HUES48 (cell line): ENCODE measurements at regions not wholly inside any gene's neighbourhood (a gene's known extent, or its start where the extent isn't known, plus 50 kb on each side); places are given as distances from the start of the nearest gene placed in this dataset.

ENCODE experiments used
- H3K27ac ChIP-seq: one replicate; pipeline ENCODE4 v1.7.0; 2013; ENCODE audit warnings: low read depth, low read length, inconsistent platforms
- H3K27me3 ChIP-seq: 2 replicates; pipeline ENCODE4 v1.6.1; 2013; ENCODE audit warnings: mild to moderate bottlenecking, low read length; ENCODE audit not compliant: control insufficient read depth, insufficient read depth
- H3K36me3 ChIP-seq: 2 replicates; pipeline ENCODE4 v1.6.1; 2013; ENCODE audit warnings: low read length; ENCODE audit not compliant: control insufficient read depth, insufficient read depth
- H3K4me1 ChIP-seq: 2 replicates; pipeline ENCODE4 v1.6.1; 2013; ENCODE audit warnings: mild to moderate bottlenecking, low read length; ENCODE audit not compliant: control insufficient read depth, insufficient read depth
- H3K4me3 ChIP-seq: 2 replicates; pipeline ENCODE4 v1.5.1; 2013; ENCODE audit warnings: mild to moderate bottlenecking, low read depth, low read length
- H3K9ac ChIP-seq: 2 replicates; pipeline ENCODE4 v1.6.1; 2013; ENCODE audit warnings: mild to moderate bottlenecking, low read depth, low read length, moderate library complexity
- H3K9me3 ChIP-seq: 2 replicates; pipeline ENCODE4 v1.6.1; 2013; ENCODE audit warnings: low read length; ENCODE audit not compliant: control insufficient read depth, insufficient read depth

GRCh38 chr15:96553931-96554330, 223.4 kb downstream of the NR2F2 start:
- no peaks in the 10 kb centered on the region for H3K4me1 ChIP-seq
- no peak overlapping the region for H3K9ac ChIP-seq
- H3K27ac ChIP-seq = no peak overlapping the region
- no peaks in the 10 kb centered on the region for H3K27me3 ChIP-seq
- no peak overlapping the region for H3K4me3 ChIP-seq
- H3K36me3 ChIP-seq = no peaks in the 10 kb centered on the region
- H3K9me3 ChIP-seq = no peaks in the 10 kb centered on the region

- Histone ChIP-seq H3K4me1 (no peaks in the 10 kb centered on the region), H3K9ac (no peak overlapping the region), H3K4me3 (no peak overlapping the region), H3K9me3 (no peaks in the 10 kb centered on the region), H3K27me3 (no peaks in the 10 kb centered on the region), H3K27ac (no peak overlapping the region), H3K36me3 (no peaks in the 10 kb centered on the region)
These were observed 224.0 kb downstream of the NR2F2 start for GRCh38 chr15:96554541-96554940.

GRCh38 chr15:96559087-96559486, 228.6 kb downstream of the NR2F2 start:
- H3K4me3 ChIP-seq = no peak overlapping the region
- H3K36me3 ChIP-seq = no peaks in the 10 kb centered on the region
- no peak overlapping the region for H3K9ac ChIP-seq
- H3K27ac ChIP-seq = no peak overlapping the region
- H3K27me3 ChIP-seq = no peaks in the 10 kb centered on the region
- H3K4me1 ChIP-seq = no peaks in the 10 kb centered on the region
- H3K9me3 ChIP-seq = no peaks in the 10 kb centered on the region

- H3K9ac ChIP-seq = no peak overlapping the region
- H3K27me3 ChIP-seq = no peaks in the 10 kb centered on the region
- H3K9me3 ChIP-seq = no peaks in the 10 kb centered on the region
- no peak overlapping the region for H3K4me3 ChIP-seq
- no peaks in the 10 kb centered on the region for H3K4me1 ChIP-seq
- H3K36me3 ChIP-seq = no peaks in the 10 kb centered on the region
- H3K27ac ChIP-seq = no peak overlapping the region
These were observed 229.1 kb downstream of the NR2F2 start for GRCh38 chr15:96559631-96560030.

- Histone ChIP-seq H3K4me1 (no peaks in the 10 kb centered on the region), H3K27ac (no peak overlapping the region), H3K9ac (no peak overlapping the region), H3K27me3 (no peaks in the 10 kb centered on the region), H3K4me3 (no peak overlapping the region), H3K9me3 (no peaks in the 10 kb centered on the region), H3K36me3 (no peaks in the 10 kb centered on the region)
These were observed 229.9 kb downstream of the NR2F2 start for GRCh38 chr15:96560246-96560895.

GRCh38 chr15:96561593-96561992, 231.1 kb downstream of the NR2F2 start:
- H3K9me3 ChIP-seq = no peaks in the 10 kb centered on the region
- no peaks in the 10 kb centered on the region for H3K27me3 ChIP-seq
- H3K9ac ChIP-seq = no peak overlapping the region
- H3K4me1 ChIP-seq = no peaks in the 10 kb centered on the region
- H3K27ac ChIP-seq = no peak overlapping the region
- H3K36me3 ChIP-seq = no peaks in the 10 kb centered on the region
- no peak overlapping the region for H3K4me3 ChIP-seq

GRCh38 chr15:96564546-96564945, 234.0 kb downstream of the NR2F2 start:
- H3K4me1 ChIP-seq = no peaks in the 10 kb centered on the region
- H3K4me3 ChIP-seq = no peak overlapping the region

GRCh38 chr15:96565266-96565665, 234.8 kb downstream of the NR2F2 start:
- Histone ChIP-seq H3K27ac (no peak overlapping the region), H3K9me3 (no peaks in the 10 kb centered on the region), H3K4me3 (no peak overlapping the region), H3K36me3 (no peaks in the 10 kb centered on the region), H3K4me1 (no peaks in the 10 kb centered on the region), H3K27me3 (no peaks in the 10 kb centered on the region), H3K9ac (no peak overlapping the region)

More at GRCh38 chr15:96564546-96564945, 234.0 kb downstream of the NR2F2 start:
- no peaks in the 10 kb centered on the region for H3K36me3 ChIP-seq
- no peak overlapping the region for H3K9ac ChIP-seq
- H3K9me3 ChIP-seq = no peaks in the 10 kb centered on the region
- no peaks in the 10 kb centered on the region for H3K27me3 ChIP-seq
- H3K27ac ChIP-seq = no peak overlapping the region

GRCh38 chr15:96574782-96575181, 244.3 kb downstream of the NR2F2 start:
- no peaks in the 10 kb centered on the region for H3K9me3 ChIP-seq
- no peaks in the 10 kb centered on the region for H3K4me1 ChIP-seq

GRCh38 chr15:96576596-96576995, 246.1 kb downstream of the NR2F2 start:
- Histone ChIP-seq H3K4me3 (no peak overlapping the region), H3K36me3 (no peaks in the 10 kb centered on the region), H3K9me3 (no peaks in the 10 kb centered on the region), H3K27ac (no peak overlapping the region), H3K9ac (no peak overlapping the region), H3K27me3 (no peaks in the 10 kb centered on the region; the same call in 1 of the 2 replicates), H3K4me1 (peaks cover 7% of the 10 kb centered on the region; the same call in 1 of the 2 replicates)

More at GRCh38 chr15:96574782-96575181, 244.3 kb downstream of the NR2F2 start:
- Histone ChIP-seq H3K27me3 (no peaks in the 10 kb centered on the region; the same call in 1 of the 2 replicates), H3K4me3 (no peak overlapping the region), H3K36me3 (no peaks in the 10 kb centered on the region), H3K27ac (no peak overlapping the region), H3K9ac (no peak overlapping the region)

- Histone ChIP-seq H3K9me3 (no peaks in the 10 kb centered on the region), H3K27ac (no peak overlapping the region), H3K36me3 (no peaks in the 10 kb centered on the region), H3K9ac (no peak overlapping the region), H3K4me3 (no peak overlapping the region), H3K27me3 (no peaks in the 10 kb centered on the region; the same call in 1 of the 2 replicates), H3K4me1 (peaks cover 7% of the 10 kb centered on the region; the same call in 1 of the 2 replicates)
These were observed 247.9 kb downstream of the NR2F2 start for GRCh38 chr15:96578393-96578792.
